Endothelial cell of umbilical vein (primary cell): ENCODE measurements at regions not wholly inside any gene's neighbourhood (a gene's known extent, or its start where the extent isn't known, plus 50 kb on each side); places are given as distances from the start of the nearest gene placed in this dataset.

ENCODE experiments used
- CTCF ChIP-seq, 2 donors: IDR thresholded peaks; 1 replicate in 1 of 2; 2 replicates in 1 of 2; pipeline ENCODE4 v1.5.1; 2011; ENCODE audit warnings: low read length in 2 of 2, mild to moderate bottlenecking in 2 of 2, moderate library complexity in 2 of 2, control low read depth in 1 of 2, inconsistent platforms in 1 of 2, low read depth in 1 of 2; ENCODE audit not compliant: insufficient read depth in 1 of 2; ENCODE audit errors: extremely low read depth in 1 of 2
- EZH2 ChIP-seq: IDR thresholded peaks from 2 replicates; pipeline ENCODE4 v1.6.1; 2012; ENCODE audit warnings: borderline replicate concordance, low read depth, mild to moderate bottlenecking, moderate library complexity, low read length, inconsistent platforms; ENCODE audit not compliant: severe bottlenecking
- MAX ChIP-seq: IDR thresholded peaks from 2 replicates; pipeline ENCODE4 v1.6.1; 2011; ENCODE audit not compliant: insufficient read depth, insufficient read length
- MYC ChIP-seq: IDR thresholded peaks from one replicate; pipeline ENCODE4 v1.6.1; 2011; ENCODE audit warnings: mild to moderate bottlenecking, low read depth, low read length
- POLR2A ChIP-seq: IDR thresholded peaks from 2 replicates; pipeline ENCODE4 v1.6.1; 2012; ENCODE audit warnings: low read depth, mild to moderate bottlenecking, control low read depth, low read length

- TF ChIP-seq CTCF (IDR thresholded peaks at IDR 0.05; ENCODE audit: extremely low read depth in 1 of 2, insufficient read depth in 1 of 2, low read depth in 1 of 2, low read length in 2 of 2) (no peak), EZH2 (no peak), POLR2A (no peak), MAX (no peak), MYC (no peak)
Observed at GRCh38 chr4:128465523-128465922, 177.9 kb upstream of the PGRMC2 start.
